WERI-Rb-1 (cell line): ENCODE measurements at regions not wholly inside any gene's neighbourhood (a gene's known extent, or its start where the extent isn't known, plus 50 kb on each side); places are given as distances from the start of the nearest gene placed in this dataset.
"Not testable (repeated sequence)": the region's sequence is repeated elsewhere in the genome, so short reads cannot be mapped to it uniquely, and the experiment has no call there.

Source experiments
- DNase-seq: peaks from one replicate; pipeline ENCODE4 v3.0.0-alpha.2; 2020
- H3K27ac ChIP-seq: fragments of 250-450 bp; sonication (Bioruptor Pico); 2 replicates; pipeline ENCODE4 v1.5.1; 2020; ENCODE audit warnings: mild to moderate bottlenecking, moderate library complexity
- H3K27me3 ChIP-seq: fragments of 250-450 bp; sonication (Bioruptor Pico); 2 replicates; pipeline ENCODE4 v1.5.1; 2021; ENCODE audit warnings: mild to moderate bottlenecking, low read depth, moderate library complexity; ENCODE audit not compliant: insufficient read depth, severe bottlenecking
- H3K36me3 ChIP-seq: fragments of 250-450 bp; sonication (Bioruptor Pico); 2 replicates; pipeline ENCODE4 v1.5.1; 2020; ENCODE audit warnings: mild to moderate bottlenecking, moderate library complexity
- H3K4me3 ChIP-seq: 2 replicates; pipeline ENCODE4 v1.5.1; 2011; ENCODE audit warnings: low read depth, mild to moderate bottlenecking, control low read depth, low read length
- H3K9me3 ChIP-seq: fragments of 250-450 bp; sonication (Bioruptor Pico); 2 replicates; pipeline ENCODE4 v1.5.1; 2021; ENCODE audit warnings: mild to moderate bottlenecking, moderate library complexity; ENCODE audit not compliant: severe bottlenecking
- CTCF ChIP-seq: IDR thresholded peaks from 2 replicates; pipeline ENCODE4 v1.5.1; 2011; ENCODE audit warnings: low read depth, mild to moderate bottlenecking, control low read depth, inconsistent platforms, low read length

DNA sequence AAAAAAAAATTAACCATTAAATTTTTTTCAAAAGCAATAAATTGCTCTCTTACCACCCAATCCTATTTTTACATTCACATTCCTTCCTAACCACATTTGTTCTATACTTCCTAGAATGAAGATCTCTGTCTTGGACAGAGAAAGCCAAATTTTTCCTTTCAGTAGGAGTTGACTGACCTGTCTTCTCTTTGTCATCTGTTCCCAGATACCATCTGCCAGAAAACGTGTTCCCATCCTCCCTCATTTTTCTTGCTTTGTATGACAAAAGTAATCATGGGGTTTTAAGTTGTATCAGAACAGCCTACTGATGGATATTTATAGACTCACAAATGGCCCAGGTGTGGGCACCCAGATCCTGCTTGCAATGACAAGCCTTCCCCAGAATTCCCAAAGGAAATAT lies 182.1 kb downstream of the CYP26B1 start:
- no peaks in the 10 kb centered on the region for H3K9me3 ChIP-seq
- no peak overlapping the region for H3K4me3 ChIP-seq
- peaks cover 3% of the 10 kb centered on the region for H3K27me3 ChIP-seq
- H3K27ac ChIP-seq = no peak overlapping the region
- DNase-seq = no peak
- TF ChIP-seq CTCF = no peak
- H3K36me3 ChIP-seq = no peaks in the 10 kb centered on the region

DNA sequence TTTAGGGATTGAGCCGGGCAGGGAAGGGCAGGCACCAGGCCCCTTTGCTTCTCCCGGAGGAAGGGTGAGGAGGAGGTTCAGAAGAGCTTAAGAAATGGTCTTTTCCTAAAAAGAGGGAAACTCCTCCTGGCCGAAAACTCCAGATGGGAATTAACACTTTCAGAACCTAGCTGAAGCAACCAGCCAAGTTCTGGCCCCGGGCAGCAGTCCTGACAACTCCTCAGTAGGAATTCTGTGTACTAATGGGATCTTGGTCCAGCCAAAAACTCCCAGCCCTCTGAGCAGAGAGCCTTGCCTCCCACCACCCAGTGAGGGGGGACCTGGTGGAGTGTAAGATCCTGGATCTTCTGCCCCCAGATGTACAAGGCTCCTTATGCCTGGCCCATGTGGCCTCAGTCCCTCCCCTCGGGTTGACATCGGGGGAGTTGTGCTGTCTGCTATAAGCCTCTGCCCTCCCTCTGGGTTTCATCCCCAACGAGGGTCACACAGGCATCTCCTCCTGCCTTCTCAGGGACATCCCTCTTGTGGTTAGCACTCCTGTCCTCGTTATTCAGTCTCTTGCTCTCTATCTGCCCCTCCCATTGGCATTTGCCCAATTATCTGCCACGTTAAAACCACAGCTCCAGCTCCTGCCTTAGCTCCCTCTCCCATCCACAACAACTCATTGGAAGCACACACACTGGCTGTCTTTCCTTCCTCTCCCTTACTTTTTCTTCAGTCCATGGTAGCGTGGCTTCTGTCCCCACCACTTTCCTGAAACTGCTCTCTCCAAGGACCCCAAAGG lies 184.6 kb downstream of the CYP26B1 start:
- DNase-seq = no peak
- H3K4me3 ChIP-seq = no peak overlapping the region
- H3K27me3 ChIP-seq = no peaks in the 10 kb centered on the region
- peaks cover 6% of the 10 kb centered on the region for H3K9me3 ChIP-seq
- H3K36me3 ChIP-seq = no peaks in the 10 kb centered on the region
- TF ChIP-seq CTCF = no peak
- H3K27ac ChIP-seq = no peak overlapping the region

DNA sequence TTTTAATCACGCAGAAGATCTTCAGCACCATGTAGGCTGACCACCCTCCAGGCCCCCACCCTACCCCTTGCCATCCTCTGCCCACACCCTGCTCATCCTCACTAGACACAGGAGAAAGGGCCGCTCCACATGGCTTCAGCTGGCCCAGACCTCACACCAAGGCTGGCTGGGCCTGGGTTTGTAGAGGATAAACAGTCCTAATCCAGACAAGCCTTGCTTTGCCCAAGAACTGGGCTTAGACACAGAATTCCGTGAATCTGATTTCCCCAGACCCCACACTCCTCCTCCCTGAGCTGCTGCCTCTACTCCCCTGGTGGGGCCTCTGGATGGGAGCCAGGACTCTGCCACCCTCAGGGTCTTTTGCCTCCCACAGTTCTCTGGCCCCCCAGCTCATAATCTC lies 185.3 kb downstream of the CYP26B1 start:
- TF ChIP-seq CTCF = no peak
- peaks cover 14% of the 10 kb centered on the region for H3K9me3 ChIP-seq
- no peaks in the 10 kb centered on the region for H3K36me3 ChIP-seq
- DNase-seq = no peak
- no peaks in the 10 kb centered on the region for H3K27me3 ChIP-seq
- no peak overlapping the region for H3K27ac ChIP-seq
- no peak overlapping the region for H3K4me3 ChIP-seq

DNA sequence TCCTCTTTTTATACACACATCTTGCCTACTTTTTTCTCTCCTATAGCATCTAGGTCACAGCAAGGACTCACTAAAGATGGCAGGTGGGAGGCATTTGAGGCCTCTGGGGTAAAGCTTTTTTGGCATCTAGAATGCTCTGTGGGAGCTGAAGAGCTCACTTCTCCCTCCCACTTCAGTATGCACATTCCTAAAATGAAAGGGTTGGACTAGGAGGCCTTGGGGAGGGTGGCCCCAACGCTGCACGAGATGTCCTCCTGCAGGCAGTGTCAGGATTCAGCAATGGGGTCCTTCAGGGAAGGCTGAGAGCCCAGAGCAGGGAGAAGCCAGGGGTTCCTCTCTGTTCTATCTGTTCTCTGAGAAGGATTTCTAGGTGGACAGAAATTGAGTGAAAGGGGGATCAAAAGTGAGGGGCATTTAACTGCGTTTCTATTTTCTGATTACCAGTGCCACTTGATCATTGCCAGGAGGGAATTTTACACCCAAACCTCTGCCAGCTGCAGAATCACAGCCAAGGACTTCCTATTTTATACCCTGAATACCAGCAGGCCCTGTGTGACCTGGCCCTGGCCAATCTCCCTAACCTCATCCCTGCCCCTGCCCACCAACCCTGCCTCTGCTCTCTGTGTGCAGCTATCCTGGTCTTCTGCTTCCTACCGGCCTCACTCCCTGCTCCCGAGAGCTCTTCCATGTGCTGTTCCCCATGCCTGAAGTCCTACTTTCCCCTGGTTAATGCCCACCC lies 186.2 kb downstream of the CYP26B1 start:
- H3K4me3 ChIP-seq = no peak overlapping the region
- H3K9me3 ChIP-seq = peaks cover 15% of the 10 kb centered on the region
- no peak for DNase-seq
- H3K36me3 ChIP-seq = no peaks in the 10 kb centered on the region
- no peaks in the 10 kb centered on the region for H3K27me3 ChIP-seq
- TF ChIP-seq CTCF = no peak
- no peak overlapping the region for H3K27ac ChIP-seq

DNA sequence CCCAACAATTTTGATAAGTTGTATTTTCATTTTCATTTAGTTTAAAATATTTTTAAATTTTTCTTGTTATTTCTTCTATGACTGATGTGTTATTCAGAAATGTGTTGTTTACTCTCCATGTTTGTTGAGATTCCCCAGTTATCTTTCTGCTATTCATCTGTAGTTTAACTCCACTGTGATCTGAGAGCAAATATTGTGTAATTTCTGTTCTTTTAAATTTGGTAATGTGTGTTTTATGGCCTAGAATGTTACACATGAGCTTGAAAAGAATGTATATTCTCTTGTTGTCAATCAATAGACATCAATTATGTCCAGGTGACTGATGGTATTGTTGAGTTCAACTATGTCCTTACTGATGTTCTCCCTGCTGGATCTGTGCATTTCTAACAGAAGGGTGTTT lies 188.2 kb downstream of the CYP26B1 start:
- TF ChIP-seq CTCF = no peak

DNA sequence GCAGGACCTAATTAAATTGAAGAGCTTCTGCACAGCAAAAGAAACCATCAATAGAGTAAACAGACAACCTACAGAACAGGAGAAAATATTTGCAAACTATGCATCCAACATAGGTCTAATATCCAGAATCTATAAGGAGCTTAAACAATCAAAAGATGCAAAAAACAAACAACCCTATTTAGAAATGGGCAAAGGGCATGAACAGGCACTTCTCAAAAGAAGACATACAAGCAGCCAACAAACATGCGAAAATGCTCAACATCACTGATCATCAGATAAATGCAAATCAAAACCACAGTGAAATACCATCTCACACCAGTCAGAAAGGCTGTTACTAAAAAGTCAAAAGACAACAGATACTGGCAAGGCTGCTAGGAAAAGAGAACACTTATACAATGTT lies 189.2 kb downstream of the CYP26B1 start:
- not testable (repeated sequence) for H3K27ac ChIP-seq, H3K4me3 ChIP-seq, H3K36me3 ChIP-seq, H3K27me3 ChIP-seq, DNase-seq
- peaks cover 21% of the 10 kb centered on the region for H3K9me3 ChIP-seq

More for the DNA sequence above, 188.2 kb downstream of the CYP26B1 start:
- Histone ChIP-seq H3K27ac (no peak overlapping the region), H3K4me3 (no peak overlapping the region), H3K27me3 (no peaks in the 10 kb centered on the region), H3K36me3 (no peaks in the 10 kb centered on the region), H3K9me3 (peaks cover 21% of the 10 kb centered on the region)
- DNase-seq = no peak
